SK-N-SH (cell line): ENCODE measurements at regions not wholly inside any gene's neighbourhood (a gene's known extent, or its start where the extent isn't known, plus 50 kb on each side); places are given as distances from the start of the nearest gene placed in this dataset.

Experiments used
- CTCF ChIA-PET: fragments of 300-600, 350-600 bp; formaldehyde crosslinking; extraction: SDS; loops from one replicate; lab custom pipeline; 2021; lab: Yijun Ruan, JAX
- POLR2A ChIA-PET: fragments of 350-600 bp; sonication (Branson Sonifier 250); formaldehyde crosslinking; extraction: SDS; loops from one replicate; lab custom pipeline; 2020; ENCODE audit warnings: antibody characterized with exemption, inconsistent platforms; lab: Yijun Ruan, JAX
- DNase-seq: peaks from one replicate; pipeline ENCODE4 v3.0.0; 2012
- H2AFZ ChIP-seq: fragments of 200-600 bp; sonication (generic); 2 replicates; pipeline ENCODE4 v1.8.1; 2016; ENCODE audit warnings: antibody characterized with exemption, mild to moderate bottlenecking, low read depth
- H3F3A ChIP-seq: fragments of 200-600 bp; sonication (generic); replicated peaks from 2 replicates; pipeline ENCODE3; 2016; ENCODE audit warnings: antibody characterized with exemption, mild to moderate bottlenecking; ENCODE audit not compliant: insufficient read depth
- H3K27ac ChIP-seq, 2 experiments: fragments of 200-500 bp in 1 of 2; fragments of 200-600 bp in 1 of 2; sonication (Bioruptor generic) in 1 of 2; sonication (generic), shearing (Covaris generic) in 1 of 2; 2 replicates each; pipeline versions ENCODE4 v1.5.1 to v1.6.1; 2014 to 2016; ENCODE audit warnings: low read depth in 2 of 2, inconsistent platforms in 1 of 2, low read length in 1 of 2, mild to moderate bottlenecking in 1 of 2, mixed read lengths in 1 of 2
- H3K27me3 ChIP-seq: fragments of 200-600 bp; sonication (generic), shearing (Covaris generic); 2 replicates; pipeline ENCODE4 v1.6.1; 2016; ENCODE audit warnings: mixed run types; ENCODE audit not compliant: insufficient read depth
- H3K36me3 ChIP-seq, 2 experiments: fragments of 200-500 bp in 1 of 2; fragments of 200-600 bp in 1 of 2; sonication (Bioruptor generic) in 1 of 2; sonication (generic) in 1 of 2; replicated peaks in 1 of 2; 2 replicates each; pipeline versions ENCODE3 to v1.5.1; 2014 to 2016; ENCODE audit warnings: low read length in 1 of 2, mild to moderate bottlenecking in 1 of 2; ENCODE audit not compliant: insufficient read depth in 2 of 2, control insufficient read depth in 1 of 2
- H3K4me1 ChIP-seq, 2 experiments: fragments of 200-500 bp in 1 of 2; fragments of 200-600 bp in 1 of 2; sonication (Bioruptor generic) in 1 of 2; sonication (generic), shearing (Covaris generic) in 1 of 2; 2 replicates each; pipeline versions ENCODE4 v1.5.1 to v1.6.1; 2014 to 2016; ENCODE audit warnings: low read depth in 1 of 2, low read length in 1 of 2, mixed run types in 1 of 2; ENCODE audit not compliant: insufficient read depth in 2 of 2, control insufficient read depth in 1 of 2
- H3K4me2 ChIP-seq: fragments of 200-600 bp; sonication (generic), shearing (Covaris generic); 2 replicates; pipeline ENCODE4 v1.6.1; 2017; ENCODE audit warnings: mixed run types
- H3K4me3 ChIP-seq, 2 experiments: fragments of 200-500 bp in 1 of 2; fragments of 200-600 bp in 1 of 2; sonication (Bioruptor generic) in 1 of 2; sonication (generic), shearing (Covaris generic) in 1 of 2; 2 replicates each; pipeline versions ENCODE4 v1.5.1 to v1.8.1; 2014 to 2016; ENCODE audit warnings: low read depth in 2 of 2, inconsistent platforms in 1 of 2, low read length in 1 of 2, mild to moderate bottlenecking in 1 of 2, mixed read lengths in 1 of 2, moderate library complexity in 1 of 2
- H3K79me2 ChIP-seq: fragments of 200-600 bp; sonication (generic); 2 replicates; pipeline ENCODE4 v1.8.1; 2017; ENCODE audit warnings: mild to moderate bottlenecking; ENCODE audit not compliant: insufficient read depth
- H3K9ac ChIP-seq: fragments of 200-600 bp; sonication (generic); 2 replicates; pipeline ENCODE4 v1.6.1; 2017; ENCODE audit warnings: mixed run types
- H3K9me2 ChIP-seq: fragments of 200-600 bp; sonication (generic); 2 replicates; pipeline ENCODE4 v1.6.1; 2017; ENCODE audit warnings: mixed run types
- H3K9me3 ChIP-seq: fragments of 200-600 bp; sonication (generic); 2 replicates; pipeline ENCODE4 v1.6.1; 2017; ENCODE audit warnings: mixed run types, mild to moderate bottlenecking, moderate library complexity
- H4K20me1 ChIP-seq: fragments of 200-600 bp; sonication (generic); 2 replicates; pipeline ENCODE4 v1.6.1; 2017; ENCODE audit warnings: mild to moderate bottlenecking, mixed run types; ENCODE audit not compliant: insufficient read depth
- ELF1 ChIP-seq: IDR thresholded peaks from 2 replicates; pipeline ENCODE4 v1.4.0; 2012
- FOXM1 ChIP-seq: IDR thresholded peaks from 2 replicates; pipeline ENCODE4 v1.4.0; 2012; ENCODE audit warnings: low read depth, mild to moderate bottlenecking
- GABPA ChIP-seq: IDR thresholded peaks from 2 replicates; pipeline ENCODE4 v1.4.0; 2012; ENCODE audit warnings: low read depth, mild to moderate bottlenecking
- NRF1 ChIP-seq: IDR thresholded peaks from 2 replicates; pipeline ENCODE4 v1.6.1; 2012; ENCODE audit warnings: low read depth, mild to moderate bottlenecking, low read length
- RAD21 ChIP-seq: IDR thresholded peaks from 2 replicates; pipeline ENCODE4 v1.6.1; 2012; ENCODE audit warnings: mild to moderate bottlenecking, low read length
- SIN3A ChIP-seq: IDR thresholded peaks from 2 replicates; pipeline ENCODE4 v1.6.1; 2012; ENCODE audit warnings: low read depth, mild to moderate bottlenecking, low read length, moderate library complexity, borderline replicate concordance
- SMC3 ChIP-seq: IDR thresholded peaks from 2 replicates; pipeline ENCODE4 v1.6.1; 2012; ENCODE audit warnings: low read depth, low read length, improper control_type of control experiment
- TCF12 ChIP-seq: IDR thresholded peaks from 2 replicates; pipeline ENCODE4 v1.4.0; 2012
- TEAD4 ChIP-seq: IDR thresholded peaks from 2 replicates; pipeline ENCODE4 v1.4.0; 2012; ENCODE audit warnings: mild to moderate bottlenecking, borderline replicate concordance; ENCODE audit not compliant: insufficient read depth
- WGBS: methylation state at CpG from one replicate; pipeline ENCODE4 v1.1.6; 2017; ENCODE audit warnings: low lambda C conversion rate; 5-methylcytosine and 5-hydroxymethylcytosine counted together
- TF ChIP-seq, protein P1 (sequence below): IDR thresholded peaks from 2 replicates; pipeline ENCODE4 v1.6.1; 2012; ENCODE audit warnings: mild to moderate bottlenecking, low read depth, low read length, moderate library complexity
- TF ChIP-seq, protein P2 (sequence below): fragments of 150-350 bp; IDR thresholded peaks from 2 replicates; pipeline ENCODE4 v1.6.1; 2017; ENCODE audit warnings: antibody characterized with exemption, low read length, low read depth, borderline replicate concordance
- TF ChIP-seq, protein P3 (sequence below): fragments of 150-350 bp; IDR thresholded peaks from 2 replicates; pipeline ENCODE4 v1.6.1; 2016; ENCODE audit warnings: mild to moderate bottlenecking, low read depth, low read length
- TF ChIP-seq, protein P4 (sequence below): IDR thresholded peaks from 2 replicates; pipeline ENCODE4; 2012
- TF ChIP-seq, protein P5 (sequence below): IDR thresholded peaks from 2 replicates; pipeline ENCODE4 v1.4.0; 2012; ENCODE audit warnings: low read depth, borderline replicate concordance
- TF ChIP-seq, protein P6 (sequence below): IDR thresholded peaks from 2 replicates; pipeline ENCODE4 v1.4.0; 2012; ENCODE audit warnings: low read depth, borderline replicate concordance

DNA sequence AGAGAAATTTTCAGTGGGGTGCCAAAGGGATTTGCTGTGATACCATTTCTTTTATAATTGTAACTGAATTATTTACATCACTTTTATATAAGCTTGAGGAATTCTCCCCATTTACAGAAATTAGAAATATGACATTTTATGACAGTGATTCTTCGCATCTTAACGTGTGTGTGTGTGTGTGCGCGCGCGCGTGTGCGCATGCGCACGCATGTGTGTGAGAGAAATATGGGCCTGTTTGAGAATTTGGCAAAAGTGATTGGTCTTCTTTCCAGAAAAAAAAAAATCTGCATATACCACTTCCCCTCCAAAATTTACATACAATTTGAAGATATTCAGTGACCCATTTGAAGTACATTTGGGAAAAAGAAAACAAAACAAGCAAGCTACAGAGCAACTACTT, 190.7 kb upstream of the PDE4D start:
- H3K36me3 ChIP-seq: no peaks in the 10 kb centered on the region
- H3K27me3 ChIP-seq: no peaks in the 10 kb centered on the region
- no peak overlapping the region for H3K4me3 ChIP-seq
- 98% methylated on average over 10 of the region's 10 CpGs for WGBS
- no peak overlapping the region for H3K27ac ChIP-seq
- H2AFZ ChIP-seq: no peak overlapping the region
- DNase-seq: no peak
- H3K79me2 ChIP-seq: no peaks in the 10 kb centered on the region
- no peak overlapping the region for H3K4me2 ChIP-seq
- H3F3A ChIP-seq: no peaks in the 10 kb centered on the region
- H3K9ac ChIP-seq: no peak overlapping the region
- no peaks in the 10 kb centered on the region for H3K9me2 ChIP-seq
- H3K9me3 ChIP-seq: peaks cover 20% of the 10 kb centered on the region; the same call in 1 of the 2 replicates
- H3K4me1 ChIP-seq: no peaks in the 10 kb centered on the region
- POLR2A ChIA-PET: no interaction called here
- TF ChIP-seq, protein P1, sequence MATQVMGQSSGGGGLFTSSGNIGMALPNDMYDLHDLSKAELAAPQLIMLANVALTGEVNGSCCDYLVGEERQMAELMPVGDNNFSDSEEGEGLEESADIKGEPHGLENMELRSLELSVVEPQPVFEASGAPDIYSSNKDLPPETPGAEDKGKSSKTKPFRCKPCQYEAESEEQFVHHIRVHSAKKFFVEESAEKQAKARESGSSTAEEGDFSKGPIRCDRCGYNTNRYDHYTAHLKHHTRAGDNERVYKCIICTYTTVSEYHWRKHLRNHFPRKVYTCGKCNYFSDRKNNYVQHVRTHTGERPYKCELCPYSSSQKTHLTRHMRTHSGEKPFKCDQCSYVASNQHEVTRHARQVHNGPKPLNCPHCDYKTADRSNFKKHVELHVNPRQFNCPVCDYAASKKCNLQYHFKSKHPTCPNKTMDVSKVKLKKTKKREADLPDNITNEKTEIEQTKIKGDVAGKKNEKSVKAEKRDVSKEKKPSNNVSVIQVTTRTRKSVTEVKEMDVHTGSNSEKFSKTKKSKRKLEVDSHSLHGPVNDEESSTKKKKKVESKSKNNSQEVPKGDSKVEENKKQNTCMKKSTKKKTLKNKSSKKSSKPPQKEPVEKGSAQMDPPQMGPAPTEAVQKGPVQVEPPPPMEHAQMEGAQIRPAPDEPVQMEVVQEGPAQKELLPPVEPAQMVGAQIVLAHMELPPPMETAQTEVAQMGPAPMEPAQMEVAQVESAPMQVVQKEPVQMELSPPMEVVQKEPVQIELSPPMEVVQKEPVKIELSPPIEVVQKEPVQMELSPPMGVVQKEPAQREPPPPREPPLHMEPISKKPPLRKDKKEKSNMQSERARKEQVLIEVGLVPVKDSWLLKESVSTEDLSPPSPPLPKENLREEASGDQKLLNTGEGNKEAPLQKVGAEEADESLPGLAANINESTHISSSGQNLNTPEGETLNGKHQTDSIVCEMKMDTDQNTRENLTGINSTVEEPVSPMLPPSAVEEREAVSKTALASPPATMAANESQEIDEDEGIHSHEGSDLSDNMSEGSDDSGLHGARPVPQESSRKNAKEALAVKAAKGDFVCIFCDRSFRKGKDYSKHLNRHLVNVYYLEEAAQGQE: no peak
- no peaks in the 10 kb centered on the region for H4K20me1 ChIP-seq
- CTCF ChIA-PET: no interaction called here

DNA sequence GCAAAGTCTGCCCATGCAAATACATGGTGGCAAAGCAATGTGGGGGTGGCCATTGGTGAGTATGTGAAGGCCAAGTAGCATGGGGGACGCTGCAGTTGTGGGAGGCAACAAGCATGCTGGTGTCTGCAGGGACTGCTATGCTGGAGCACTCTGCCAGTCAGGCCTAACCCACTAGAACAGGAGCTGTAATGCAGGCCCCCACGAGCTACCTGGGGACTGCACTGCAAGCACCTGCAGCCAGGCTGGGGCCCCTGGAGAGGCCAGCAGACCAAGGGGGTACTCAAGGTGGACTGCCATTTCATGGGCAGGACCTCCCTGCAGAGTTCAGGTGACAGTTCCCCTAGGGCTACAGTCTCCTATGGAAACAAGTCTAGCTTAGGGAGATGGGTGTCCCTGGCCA, 183.8 kb upstream of the PDE4D start:
- Histone ChIP-seq H3K9me2 (no peaks in the 10 kb centered on the region), H3K9me3 (no peaks in the 10 kb centered on the region), H4K20me1 (no peaks in the 10 kb centered on the region), H3K36me3 (no peaks in the 10 kb centered on the region), H3K79me2 (no peaks in the 10 kb centered on the region), H3K4me2 (no peak overlapping the region), H3K27me3 (no peaks in the 10 kb centered on the region), H3F3A (no peaks in the 10 kb centered on the region), H3K4me3 (no peak overlapping the region), H3K27ac (no peak overlapping the region), H3K9ac (no peak overlapping the region), H3K4me1 (no peaks in the 10 kb centered on the region), H2AFZ (no peak overlapping the region)
- no peak for TF ChIP-seq ELF1
- TF ChIP-seq, protein P2, sequence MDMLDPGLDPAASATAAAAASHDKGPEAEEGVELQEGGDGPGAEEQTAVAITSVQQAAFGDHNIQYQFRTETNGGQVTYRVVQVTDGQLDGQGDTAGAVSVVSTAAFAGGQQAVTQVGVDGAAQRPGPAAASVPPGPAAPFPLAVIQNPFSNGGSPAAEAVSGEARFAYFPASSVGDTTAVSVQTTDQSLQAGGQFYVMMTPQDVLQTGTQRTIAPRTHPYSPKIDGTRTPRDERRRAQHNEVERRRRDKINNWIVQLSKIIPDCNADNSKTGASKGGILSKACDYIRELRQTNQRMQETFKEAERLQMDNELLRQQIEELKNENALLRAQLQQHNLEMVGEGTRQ: no peak
- TF ChIP-seq, protein P3, sequence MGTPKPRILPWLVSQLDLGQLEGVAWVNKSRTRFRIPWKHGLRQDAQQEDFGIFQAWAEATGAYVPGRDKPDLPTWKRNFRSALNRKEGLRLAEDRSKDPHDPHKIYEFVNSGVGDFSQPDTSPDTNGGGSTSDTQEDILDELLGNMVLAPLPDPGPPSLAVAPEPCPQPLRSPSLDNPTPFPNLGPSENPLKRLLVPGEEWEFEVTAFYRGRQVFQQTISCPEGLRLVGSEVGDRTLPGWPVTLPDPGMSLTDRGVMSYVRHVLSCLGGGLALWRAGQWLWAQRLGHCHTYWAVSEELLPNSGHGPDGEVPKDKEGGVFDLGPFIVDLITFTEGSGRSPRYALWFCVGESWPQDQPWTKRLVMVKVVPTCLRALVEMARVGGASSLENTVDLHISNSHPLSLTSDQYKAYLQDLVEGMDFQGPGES: no peak
- no peak for TF ChIP-seq GABPA
- TF ChIP-seq SIN3A: no peak
- TF ChIP-seq, protein P4, sequence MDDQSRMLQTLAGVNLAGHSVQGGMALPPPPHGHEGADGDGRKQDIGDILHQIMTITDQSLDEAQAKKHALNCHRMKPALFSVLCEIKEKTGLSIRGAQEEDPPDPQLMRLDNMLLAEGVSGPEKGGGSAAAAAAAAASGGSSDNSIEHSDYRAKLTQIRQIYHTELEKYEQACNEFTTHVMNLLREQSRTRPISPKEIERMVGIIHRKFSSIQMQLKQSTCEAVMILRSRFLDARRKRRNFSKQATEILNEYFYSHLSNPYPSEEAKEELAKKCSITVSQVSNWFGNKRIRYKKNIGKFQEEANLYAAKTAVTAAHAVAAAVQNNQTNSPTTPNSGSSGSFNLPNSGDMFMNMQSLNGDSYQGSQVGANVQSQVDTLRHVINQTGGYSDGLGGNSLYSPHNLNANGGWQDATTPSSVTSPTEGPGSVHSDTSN: no peak
- no peak for TF ChIP-seq TCF12
- TF ChIP-seq TEAD4: no peak
- TF ChIP-seq, protein P5, sequence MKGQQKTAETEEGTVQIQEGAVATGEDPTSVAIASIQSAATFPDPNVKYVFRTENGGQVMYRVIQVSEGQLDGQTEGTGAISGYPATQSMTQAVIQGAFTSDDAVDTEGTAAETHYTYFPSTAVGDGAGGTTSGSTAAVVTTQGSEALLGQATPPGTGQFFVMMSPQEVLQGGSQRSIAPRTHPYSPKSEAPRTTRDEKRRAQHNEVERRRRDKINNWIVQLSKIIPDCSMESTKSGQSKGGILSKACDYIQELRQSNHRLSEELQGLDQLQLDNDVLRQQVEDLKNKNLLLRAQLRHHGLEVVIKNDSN: no peak
- no peak for TF ChIP-seq RAD21
- TF ChIP-seq SMC3: no peak
- no peak for TF ChIP-seq NRF1
- TF ChIP-seq FOXM1: no peak
- TF ChIP-seq, protein P6, sequence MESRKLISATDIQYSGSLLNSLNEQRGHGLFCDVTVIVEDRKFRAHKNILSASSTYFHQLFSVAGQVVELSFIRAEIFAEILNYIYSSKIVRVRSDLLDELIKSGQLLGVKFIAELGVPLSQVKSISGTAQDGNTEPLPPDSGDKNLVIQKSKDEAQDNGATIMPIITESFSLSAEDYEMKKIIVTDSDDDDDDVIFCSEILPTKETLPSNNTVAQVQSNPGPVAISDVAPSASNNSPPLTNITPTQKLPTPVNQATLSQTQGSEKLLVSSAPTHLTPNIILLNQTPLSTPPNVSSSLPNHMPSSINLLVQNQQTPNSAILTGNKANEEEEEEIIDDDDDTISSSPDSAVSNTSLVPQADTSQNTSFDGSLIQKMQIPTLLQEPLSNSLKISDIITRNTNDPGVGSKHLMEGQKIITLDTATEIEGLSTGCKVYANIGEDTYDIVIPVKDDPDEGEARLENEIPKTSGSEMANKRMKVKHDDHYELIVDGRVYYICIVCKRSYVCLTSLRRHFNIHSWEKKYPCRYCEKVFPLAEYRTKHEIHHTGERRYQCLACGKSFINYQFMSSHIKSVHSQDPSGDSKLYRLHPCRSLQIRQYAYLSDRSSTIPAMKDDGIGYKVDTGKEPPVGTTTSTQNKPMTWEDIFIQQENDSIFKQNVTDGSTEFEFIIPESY: no peak
- WGBS: 0% methylated on average over 2 of the region's 2 CpGs
- ChIA-PET POLR2A (no interaction called here), CTCF (interaction anchor here (0.6 to 0.9 kb wide), 2 partner anchors 9 to 10 kb away, joined by 3 read pairs; no protein-coding TSS in a partner anchor)
- no peak for DNase-seq
